Effector memory CD8-positive, alpha-beta T cell (primary cell): ENCODE measurements at regions not wholly inside any gene's neighbourhood (a gene's known extent, or its start where the extent isn't known, plus 50 kb on each side); places are given as distances from the start of the nearest gene placed in this dataset.

Source experiments
- ATAC-seq: fragments of 150-1000 bp; cut with Tn5 transposase; replicated peaks from 2 replicates; pipeline ENCODE4 v1.10.0; 2021; ENCODE audit warnings: mild to moderate bottlenecking, moderate library complexity
- DNase-seq, 3 experiments: peaks; one replicate each; pipeline ENCODE4 v3.0.0; 2021
- H3K27ac Mint-ChIP-seq, 2 donors: one replicate each; pipeline ENCODE4 v1.8.0; 2022; ENCODE audit warnings: mild to moderate bottlenecking in 2 of 2, mixed read lengths in 2 of 2, moderate library complexity in 2 of 2
- H3K27me3 Mint-ChIP-seq, 2 donors: one replicate each; pipeline ENCODE4 v1.8.0; 2022; ENCODE audit warnings: mixed read lengths in 2 of 2
- H3K36me3 Mint-ChIP-seq: one replicate; pipeline ENCODE4 v1.8.0; 2022; ENCODE audit warnings: mild to moderate bottlenecking, moderate library complexity, mixed read lengths; ENCODE audit not compliant: insufficient read depth
- H3K4me1 Mint-ChIP-seq, 2 donors: one replicate each; pipeline ENCODE4 v1.8.0; 2022; ENCODE audit warnings: low read depth in 2 of 2, mixed read lengths in 2 of 2
- H3K4me3 Mint-ChIP-seq, 2 donors: one replicate each; pipeline ENCODE4 v1.8.0; 2022; ENCODE audit warnings: mild to moderate bottlenecking in 2 of 2, mixed read lengths in 2 of 2, moderate library complexity in 2 of 2
- H3K9me3 Mint-ChIP-seq, 2 donors: one replicate each; pipeline ENCODE4 v1.8.0; 2022; ENCODE audit warnings: mixed read lengths in 2 of 2

DNA sequence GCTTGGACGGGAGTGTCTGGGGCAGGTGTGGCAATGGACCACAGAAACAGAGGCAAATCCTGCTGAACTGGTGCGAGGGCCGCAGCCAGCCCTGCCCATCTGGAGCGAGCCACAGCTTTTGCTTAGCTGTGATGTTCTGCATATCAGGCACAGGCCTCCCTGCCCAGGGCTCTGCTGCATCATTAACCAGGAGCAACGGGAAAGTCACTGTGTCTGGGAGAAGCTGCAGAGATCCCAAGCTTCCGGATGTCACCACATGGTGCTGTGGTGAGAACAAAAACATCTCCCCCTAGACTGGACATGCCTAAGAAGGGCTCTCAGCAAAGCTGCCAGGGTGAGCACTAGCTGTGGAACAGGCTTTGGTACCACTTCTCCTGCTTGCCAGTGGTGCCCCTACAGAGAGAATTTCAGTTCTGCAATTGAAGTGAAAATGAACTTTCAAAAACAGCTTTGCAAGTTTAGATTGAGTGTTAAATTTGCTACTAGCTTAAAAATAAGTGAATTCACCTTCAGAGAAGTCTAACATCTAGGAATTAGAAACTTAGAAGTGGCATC, 172.9 kb upstream of the MYT1L start:
- H3K27me3 Mint-ChIP-seq: no peaks in the 10 kb centered on the region
- no peak overlapping the region for H3K27ac Mint-ChIP-seq
- ATAC-seq (no peak), DNase-seq (no peak)
- no peaks in the 10 kb centered on the region for H3K4me1 Mint-ChIP-seq
- H3K9me3 Mint-ChIP-seq: peaks cover 0 to 5% of the 10 kb centered on the region in 2 donors
- H3K4me3 Mint-ChIP-seq: no peak overlapping the region
- H3K36me3 Mint-ChIP-seq: no peaks in the 10 kb centered on the region

- Mint-ChIP-seq H3K36me3 (no peaks in the 10 kb centered on the region), H3K27me3 (no peaks in the 10 kb centered on the region), H3K27ac (no peak overlapping the region), H3K4me1 (no peaks in the 10 kb centered on the region), H3K4me3 (no peak overlapping the region), H3K9me3 (peaks cover 0 to 7% of the 10 kb centered on the region in 2 donors)
- DNase-seq (no peak), ATAC-seq (no peak)
These were observed 171.1 kb upstream of the MYT1L start for GRCh38 chr2:2502201-2502549.

- Mint-ChIP-seq H3K9me3 (peaks cover 0 to 7% of the 10 kb centered on the region in 2 donors), H3K4me1 (no peaks in the 10 kb centered on the region), H3K27me3 (no peaks in the 10 kb centered on the region), H3K36me3 (no peaks in the 10 kb centered on the region), H3K27ac (no peak overlapping the region), H3K4me3 (no peak overlapping the region)
- ATAC-seq: no peak
- DNase-seq: no peak
These were observed 170.6 kb upstream of the MYT1L start for GRCh38 chr2:2501454-2502200.

DNA sequence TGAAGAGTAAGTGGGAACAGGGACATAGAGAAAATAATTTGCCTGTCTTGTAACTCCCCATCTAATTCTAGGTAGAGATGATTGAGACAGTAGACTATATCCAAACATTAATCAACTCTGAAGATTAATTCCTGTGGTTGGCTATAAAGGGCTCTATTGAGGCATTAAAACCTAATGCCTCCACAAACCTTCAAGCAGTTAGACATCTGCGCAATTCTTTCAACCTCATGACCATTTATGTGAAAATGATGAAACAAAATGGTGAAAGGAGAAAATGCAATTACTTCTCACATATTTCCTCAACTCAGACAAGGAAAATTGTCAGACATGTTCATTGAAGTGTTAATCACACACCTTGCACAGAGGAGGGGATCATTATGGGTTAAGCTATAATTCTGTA, 164.5 kb upstream of the MYT1L start:
- H3K36me3 Mint-ChIP-seq: no peaks in the 10 kb centered on the region
- no peak for DNase-seq
- H3K4me1 Mint-ChIP-seq: no peaks in the 10 kb centered on the region
- peaks cover 8 to 16% of the 10 kb centered on the region in 2 donors for H3K9me3 Mint-ChIP-seq
- H3K27me3 Mint-ChIP-seq: peaks cover 0 to 9% of the 10 kb centered on the region in 2 donors
- ATAC-seq: no peak
- no peak overlapping the region for H3K4me3 Mint-ChIP-seq
- no peak overlapping the region for H3K27ac Mint-ChIP-seq

DNA sequence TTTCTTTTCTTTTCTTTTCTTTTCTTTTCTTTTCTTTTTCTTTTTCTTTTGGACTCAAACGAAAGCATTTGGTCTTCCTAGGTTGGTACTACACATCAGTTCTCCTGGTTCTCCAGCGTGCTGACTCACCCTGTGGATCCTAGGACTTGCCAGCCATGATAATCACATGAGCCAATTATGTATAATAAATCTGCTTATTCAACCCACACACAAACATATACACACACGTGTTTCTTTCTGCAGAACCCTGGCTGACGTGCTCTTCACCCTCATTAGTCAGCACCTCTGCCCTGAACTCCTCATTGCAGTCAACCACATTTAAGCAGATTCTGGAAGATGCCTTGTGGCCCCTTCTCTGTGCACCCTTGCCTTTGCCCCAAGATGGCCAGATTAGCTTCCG, 162.4 kb upstream of the MYT1L start:
- no peak for ATAC-seq
- H3K27ac Mint-ChIP-seq: no peak overlapping the region

DNA sequence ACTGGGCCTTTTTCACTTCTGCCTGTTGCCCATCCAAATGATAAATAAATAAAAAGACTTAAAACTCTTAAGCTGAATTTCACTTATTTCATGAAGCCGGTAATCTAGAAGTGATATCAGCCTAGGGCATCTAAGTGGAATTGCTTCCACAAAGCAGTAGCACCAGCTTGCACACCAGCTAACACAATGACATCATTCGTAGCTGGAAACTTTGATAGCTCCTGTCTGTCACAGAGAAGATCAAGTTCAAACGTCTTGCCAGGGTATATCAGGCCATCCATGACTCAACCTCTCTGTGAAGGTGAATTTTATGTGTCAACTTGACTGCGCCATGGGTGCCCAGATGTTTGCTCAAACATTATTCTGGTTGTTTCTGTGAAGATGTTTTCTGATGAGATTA, 161.7 kb upstream of the MYT1L start:
- Mint-ChIP-seq H3K9me3 (peaks cover 7 to 24% of the 10 kb centered on the region in 2 donors), H3K27me3 (peaks cover 0 to 15% of the 10 kb centered on the region in 2 donors), H3K27ac (no peak overlapping the region), H3K4me1 (no peaks in the 10 kb centered on the region), H3K4me3 (no peak overlapping the region), H3K36me3 (no peaks in the 10 kb centered on the region)
- DNase-seq: no peak
- ATAC-seq: no peak

More for the DNA sequence above, 162.4 kb upstream of the MYT1L start:
- Mint-ChIP-seq H3K27me3 (peaks cover 0 to 15% of the 10 kb centered on the region in 2 donors), H3K36me3 (no peaks in the 10 kb centered on the region), H3K9me3 (peaks cover 7 to 24% of the 10 kb centered on the region in 2 donors), H3K4me3 (no peak overlapping the region), H3K4me1 (no peaks in the 10 kb centered on the region)
- no peak for DNase-seq

DNA sequence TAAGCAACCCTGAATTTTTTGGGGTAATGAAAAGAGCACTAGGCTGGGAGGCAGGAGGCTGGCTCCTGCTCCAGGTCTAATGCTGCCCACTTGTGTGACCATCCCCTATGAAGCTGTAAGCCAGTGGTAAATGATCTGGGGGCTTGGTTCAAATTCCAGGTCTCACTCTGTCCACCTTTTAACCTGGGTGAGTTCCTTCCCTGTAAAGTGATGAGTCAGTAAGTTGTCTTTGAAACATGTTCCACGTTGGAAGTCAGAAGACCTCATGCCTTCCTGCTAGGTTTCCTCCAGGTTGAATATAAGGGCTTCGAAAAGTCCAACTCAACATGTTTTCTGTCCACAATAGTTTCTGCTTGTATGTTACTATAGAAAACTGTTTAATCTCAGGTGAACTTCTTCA, 160.9 kb upstream of the MYT1L start:
- ATAC-seq (no peak), DNase-seq (no peak)
- H3K27ac Mint-ChIP-seq: no peak overlapping the region
- H3K36me3 Mint-ChIP-seq: no peaks in the 10 kb centered on the region
- H3K4me1 Mint-ChIP-seq: no peaks in the 10 kb centered on the region
- no peak overlapping the region for H3K4me3 Mint-ChIP-seq
- peaks cover 7 to 24% of the 10 kb centered on the region in 2 donors for H3K9me3 Mint-ChIP-seq
- H3K27me3 Mint-ChIP-seq: peaks cover 0 to 15% of the 10 kb centered on the region in 2 donors

- no peak overlapping the region for H3K27ac Mint-ChIP-seq
- no peaks in the 10 kb centered on the region for H3K27me3 Mint-ChIP-seq
These were observed 153.2 kb upstream of the MYT1L start for GRCh38 chr2:2484301-2484700.

GRCh38 chr2:2482851-2483250, 151.8 kb upstream of the MYT1L start:
- Mint-ChIP-seq H3K27me3 (no peaks in the 10 kb centered on the region), H3K27ac (no peak overlapping the region), H3K4me1 (no peaks in the 10 kb centered on the region), H3K36me3 (no peaks in the 10 kb centered on the region), H3K4me3 (no peak overlapping the region), H3K9me3 (no peaks in the 10 kb centered on the region)
- DNase-seq (no peak), ATAC-seq (no peak)

More at GRCh38 chr2:2484301-2484700, 153.2 kb upstream of the MYT1L start:
- no peaks in the 10 kb centered on the region for H3K9me3 Mint-ChIP-seq
- H3K4me1 Mint-ChIP-seq: no peaks in the 10 kb centered on the region
- no peaks in the 10 kb centered on the region for H3K36me3 Mint-ChIP-seq
- no peak for ATAC-seq
- no peak overlapping the region for H3K4me3 Mint-ChIP-seq
- no peak for DNase-seq

DNA sequence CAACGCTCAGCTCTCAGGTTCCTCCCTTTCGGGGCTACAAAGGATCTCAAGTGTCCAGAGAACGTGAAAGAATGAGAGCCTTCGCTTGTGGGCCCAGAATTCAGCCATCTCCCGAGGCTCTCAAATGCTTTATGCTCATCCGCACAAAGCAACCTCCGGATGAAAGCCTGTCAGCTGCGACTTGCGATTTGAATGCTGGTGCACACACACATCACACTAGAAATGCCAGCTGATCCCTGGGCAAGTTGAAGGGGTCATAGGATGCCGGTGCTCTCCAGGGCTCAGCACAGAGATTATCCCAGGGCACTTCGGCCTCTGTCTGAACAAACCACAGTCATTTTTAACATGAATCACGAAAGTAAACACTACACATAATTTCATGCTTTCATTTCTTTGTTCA, 141.8 kb upstream of the MYT1L start:
- H3K27ac Mint-ChIP-seq: no peak overlapping the region
- H3K4me1 Mint-ChIP-seq: no peaks in the 10 kb centered on the region
- DNase-seq (no peak), ATAC-seq (no peak)
- no peaks in the 10 kb centered on the region for H3K27me3 Mint-ChIP-seq
- H3K9me3 Mint-ChIP-seq: peaks cover 0 to 10% of the 10 kb centered on the region in 2 donors
- H3K4me3 Mint-ChIP-seq: no peak overlapping the region
- H3K36me3 Mint-ChIP-seq: no peaks in the 10 kb centered on the region

DNA sequence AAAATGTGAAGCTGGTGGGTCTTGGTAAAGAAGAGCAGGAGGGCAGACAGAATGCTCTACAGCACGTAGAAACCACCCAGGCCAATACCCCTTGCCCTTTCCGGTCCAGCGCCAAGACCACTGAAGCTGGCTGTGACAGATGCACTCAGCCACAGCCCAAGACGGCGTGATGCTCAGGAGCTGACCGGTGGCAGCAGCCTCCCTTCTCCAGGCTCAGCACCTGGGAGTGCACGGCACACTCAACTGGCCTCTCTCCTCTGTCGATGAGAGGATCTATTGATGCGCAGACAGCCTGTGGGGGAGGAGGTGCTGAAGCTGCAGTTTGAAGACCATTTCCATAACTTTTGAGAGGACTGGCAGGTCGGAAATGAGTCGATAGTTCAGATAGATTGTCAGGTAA, 141.0 kb upstream of the MYT1L start:
- DNase-seq: no peak
- no peaks in the 10 kb centered on the region for H3K27me3 Mint-ChIP-seq
- no peak overlapping the region for H3K4me3 Mint-ChIP-seq
- no peak overlapping the region for H3K27ac Mint-ChIP-seq
- no peaks in the 10 kb centered on the region for H3K4me1 Mint-ChIP-seq
- H3K9me3 Mint-ChIP-seq: peaks cover 0 to 10% of the 10 kb centered on the region in 2 donors
- H3K36me3 Mint-ChIP-seq: no peaks in the 10 kb centered on the region
- ATAC-seq: no peak

- no peaks in the 10 kb centered on the region for H3K4me1 Mint-ChIP-seq
- DNase-seq (no peak), ATAC-seq (no peak)
- H3K9me3 Mint-ChIP-seq: peaks cover 5 to 11% of the 10 kb centered on the region in 2 donors
- no peaks in the 10 kb centered on the region for H3K36me3 Mint-ChIP-seq
- H3K27me3 Mint-ChIP-seq: peaks cover 0 to 9% of the 10 kb centered on the region in 2 donors
- no peak overlapping the region for H3K4me3 Mint-ChIP-seq
- no peak overlapping the region for H3K27ac Mint-ChIP-seq
These were observed 135.5 kb upstream of the MYT1L start for GRCh38 chr2:2466534-2466933.

GRCh38 chr2:2464643-2465042, 133.6 kb upstream of the MYT1L start:
- H3K4me1 Mint-ChIP-seq: no peaks in the 10 kb centered on the region
- ATAC-seq (no peak), DNase-seq (no peak)
- H3K36me3 Mint-ChIP-seq: no peaks in the 10 kb centered on the region
- H3K9me3 Mint-ChIP-seq: peaks cover 5 to 23% of the 10 kb centered on the region in 2 donors
- peaks cover 0 to 9% of the 10 kb centered on the region in 2 donors for H3K27me3 Mint-ChIP-seq
- H3K4me3 Mint-ChIP-seq: no peak overlapping the region
- no peak overlapping the region for H3K27ac Mint-ChIP-seq

GRCh38 chr2:2464094-2464493, 133.0 kb upstream of the MYT1L start:
- Mint-ChIP-seq H3K4me1 (no peaks in the 10 kb centered on the region), H3K36me3 (no peaks in the 10 kb centered on the region), H3K27me3 (peaks cover 0 to 9% of the 10 kb centered on the region in 2 donors), H3K27ac (no peak overlapping the region), H3K4me3 (no peak overlapping the region), H3K9me3 (peaks cover 5 to 23% of the 10 kb centered on the region in 2 donors)
- no peak for ATAC-seq
- DNase-seq: no peak
